ENCODE measurements at regions not wholly inside any gene's neighbourhood (a gene's known extent, or its start where the extent isn't known, plus 50 kb on each side); places are given as distances from the start of the nearest gene placed in this dataset.

- TF ChIP-seq CTCF (IDR thresholded peaks at IDR 0.05; ENCODE audit: insufficient read depth, low read length, poor library complexity, severe bottlenecking) (no peak), EZH2phosphoT487 (conservative IDR thresholded peaks at IDR 0.05; ENCODE audit: low read length) (no peak)
Observed at GRCh38 chr15:46644501-46645481, 1010.0 kb downstream of the SQOR start.

All from SU-DHL-6 (cell line).